H9 (cell line): ENCODE measurements at regions not wholly inside any gene's neighbourhood (a gene's known extent, or its start where the extent isn't known, plus 50 kb on each side); places are given as distances from the start of the nearest gene placed in this dataset.

Source experiments
- DNase-seq: peaks from one replicate; pipeline ENCODE4 v3.0.0-alpha.2; 2017
- H2AFZ ChIP-seq: one replicate; pipeline ENCODE4 v1.6.1; 2013; ENCODE audit warnings: mild to moderate bottlenecking, low read length, control low read depth, moderate library complexity
- H2AK5ac ChIP-seq: 2 replicates; pipeline ENCODE4 v1.6.1; 2013; ENCODE audit warnings: low read length, control low read depth, mixed read lengths; ENCODE audit not compliant: insufficient read length
- H2BK120ac ChIP-seq: one replicate; pipeline ENCODE4 v1.6.1; 2013; ENCODE audit warnings: low read depth, mild to moderate bottlenecking, low read length, control low read depth, inconsistent platforms; ENCODE audit not compliant: poor library complexity, severe bottlenecking
- H2BK12ac ChIP-seq: 2 replicates; pipeline ENCODE4 v1.6.1; 2013; ENCODE audit warnings: low read length, control low read depth, mixed read lengths, low read depth; ENCODE audit not compliant: insufficient read length
- H2BK15ac ChIP-seq: 2 replicates; pipeline ENCODE4 v1.6.1; 2013; ENCODE audit warnings: low read depth, low read length, control low read depth
- H2BK20ac ChIP-seq: one replicate; pipeline ENCODE4 v1.6.1; 2013; ENCODE audit warnings: low read depth, mild to moderate bottlenecking, low read length, control low read depth, inconsistent platforms; ENCODE audit not compliant: poor library complexity, severe bottlenecking
- H2BK5ac ChIP-seq: 2 replicates; pipeline ENCODE4 v1.6.1; 2013; ENCODE audit warnings: low read length, control low read depth, mixed read lengths; ENCODE audit not compliant: insufficient read length
- H3K14ac ChIP-seq: 2 replicates; pipeline ENCODE4 v1.6.1; 2013; ENCODE audit warnings: low read length, control low read depth; ENCODE audit not compliant: insufficient read depth
- H3K18ac ChIP-seq: 2 replicates; pipeline ENCODE4 v1.6.1; 2013; ENCODE audit warnings: low read depth, mild to moderate bottlenecking, mixed read lengths, low read length, control low read depth; ENCODE audit not compliant: insufficient read length
- H3K23ac ChIP-seq: 2 replicates; pipeline ENCODE4 v1.6.1; 2013; ENCODE audit warnings: low read length, control low read depth, mixed read lengths, low read depth; ENCODE audit not compliant: insufficient read length
- H3K23me2 ChIP-seq: 2 replicates; pipeline ENCODE4 v1.6.1; 2013; ENCODE audit warnings: low read depth, mild to moderate bottlenecking, mixed read lengths, low read length, control low read depth; ENCODE audit not compliant: insufficient read length, poor library complexity, severe bottlenecking
- H3K27ac ChIP-seq: 2 replicates; pipeline ENCODE4 v1.5.1; 2013; ENCODE audit warnings: low read length, control low read depth, mixed read lengths, low read depth; ENCODE audit not compliant: insufficient read length
- H3K27me3 ChIP-seq: 2 replicates; pipeline ENCODE4 v1.6.1; 2013; ENCODE audit warnings: low read length, control low read depth, inconsistent platforms; ENCODE audit not compliant: insufficient read depth
- H3K4ac ChIP-seq: 2 replicates; pipeline ENCODE4 v1.6.1; 2013; ENCODE audit warnings: low read depth, mild to moderate bottlenecking, control low read depth, inconsistent platforms, low read length, moderate library complexity
- H3K4me1 ChIP-seq: 2 replicates; pipeline ENCODE4 v1.6.1; 2013; ENCODE audit warnings: low read length, control low read depth, inconsistent platforms; ENCODE audit not compliant: insufficient read depth
- H3K4me2 ChIP-seq: 2 replicates; pipeline ENCODE4 v1.6.1; 2013; ENCODE audit warnings: low read length, control low read depth, mixed read lengths; ENCODE audit not compliant: insufficient read length, insufficient read depth
- H3K56ac ChIP-seq: 2 replicates; pipeline ENCODE4 v1.6.1; 2013; ENCODE audit warnings: low read depth, mild to moderate bottlenecking, mixed read lengths, low read length, control low read depth; ENCODE audit not compliant: insufficient read length
- H3K79me1 ChIP-seq: 2 replicates; pipeline ENCODE4 v1.6.1; 2013; ENCODE audit warnings: low read depth, mild to moderate bottlenecking, moderate library complexity, low read length, control low read depth, inconsistent platforms; ENCODE audit not compliant: insufficient read depth, poor library complexity, severe bottlenecking
- H3K79me2 ChIP-seq: 2 replicates; pipeline ENCODE4 v1.6.1; 2013; ENCODE audit warnings: low read length, control low read depth, inconsistent platforms; ENCODE audit not compliant: insufficient read depth
- H3K9ac ChIP-seq: 2 replicates; pipeline ENCODE4 v1.6.1; 2013; ENCODE audit warnings: low read length, control low read depth, mixed read lengths; ENCODE audit not compliant: insufficient read length; ENCODE audit errors: extremely low read depth
- H3K9me3 ChIP-seq: one replicate; pipeline ENCODE4 v1.6.1; 2013; ENCODE audit warnings: low read depth, low read length, inconsistent platforms; ENCODE audit not compliant: control insufficient read depth
- H3T11ph ChIP-seq: one replicate; pipeline ENCODE4 v1.6.1; 2013; ENCODE audit warnings: mild to moderate bottlenecking, low read length, control low read depth, inconsistent platforms
- H4K20me1 ChIP-seq: one replicate; pipeline ENCODE4 v1.6.1; 2013; ENCODE audit not compliant: control insufficient read depth, insufficient read length, insufficient read depth
- H4K5ac ChIP-seq: 2 replicates; pipeline ENCODE4 v1.6.1; 2013; ENCODE audit warnings: low read depth, mild to moderate bottlenecking, mixed read lengths, low read length, control low read depth; ENCODE audit not compliant: insufficient read length
- H4K8ac ChIP-seq: replicated peaks from 2 replicates; pipeline ENCODE4 v1.6.1; 2013; ENCODE audit warnings: low read length, control low read depth, mixed read lengths, low read depth; ENCODE audit not compliant: insufficient read length
- H4K91ac ChIP-seq: 2 replicates; pipeline ENCODE4 v1.6.1; 2013; ENCODE audit warnings: low read depth, mild to moderate bottlenecking, moderate library complexity, mixed read lengths, low read length, control low read depth; ENCODE audit not compliant: insufficient read length
- H3K27ac Mint-ChIP-seq, 3 experiments: 2 replicates in 2 of 3; 3 replicates in 1 of 3; pipeline ENCODE4 v1.8.0; 2020 to 2021; ENCODE audit warnings: mixed read lengths in 3 of 3, mild to moderate bottlenecking in 1 of 3, moderate library complexity in 1 of 3
- H3K27me3 Mint-ChIP-seq: 2 replicates; pipeline ENCODE4 v1.8.0; 2021; ENCODE audit warnings: low read depth, mild to moderate bottlenecking, moderate library complexity, mixed read lengths
- H3K36me3 Mint-ChIP-seq, 3 experiments: 2 replicates in 2 of 3; 3 replicates in 1 of 3; pipeline ENCODE4 v1.8.0; 2020 to 2021; ENCODE audit warnings: low read depth in 3 of 3, mixed read lengths in 3 of 3; ENCODE audit not compliant: insufficient read depth in 1 of 3
- H3K4me1 Mint-ChIP-seq, 2 experiments: 2 replicates each; pipeline ENCODE4 v1.8.0; 2020; ENCODE audit warnings: mixed read lengths in 2 of 2
- H3K4me3 Mint-ChIP-seq, 2 experiments: 2 replicates in 1 of 2; 3 replicates in 1 of 2; pipeline ENCODE4 v1.8.0; 2020 to 2021; ENCODE audit warnings: mild to moderate bottlenecking in 2 of 2, mixed read lengths in 2 of 2, moderate library complexity in 1 of 2
- H3K9me3 Mint-ChIP-seq, 2 experiments: 2 replicates in 1 of 2; 3 replicates in 1 of 2; pipeline ENCODE4 v1.8.0; 2020; ENCODE audit warnings: mild to moderate bottlenecking in 2 of 2, mixed read lengths in 2 of 2, moderate library complexity in 1 of 2
- WGBS: extraction: QIAGEN DNeasy Blood & Tissue Kit; methylation state at CpG from one replicate; pipeline ENCODE4 v1.1.7; 2013; ENCODE audit warnings: missing lambda C conversion rate, low lambda C conversion rate, mixed read lengths; ENCODE audit not compliant: insufficient read length; ENCODE audit errors: extremely low coverage; 5-methylcytosine and 5-hydroxymethylcytosine counted together
- TF ChIP-seq, protein P1 (sequence below): fragments of 200-600 bp; sonication (generic); conservative IDR thresholded peaks from 3 replicates; pipeline ENCODE4 v1.8.0; 2021; ENCODE audit warnings: antibody characterized with exemption, mild to moderate bottlenecking

- Mint-ChIP-seq H3K27me3 (no peaks in the 10 kb centered on the region), H3K4me3 (no peak overlapping the region), H3K9me3 (peaks cover 0 to 2% of the 10 kb centered on the region in 2 experiments; a peak in 1 of 5 replicates), H3K36me3 (0 out of 7 replicates have a peak, but pooled peaks cover 0 to 2% (median 0%) of the 10 kb centered on the region in 3 experiments), H3K27ac (peak overlapping the region in 2 of 3 experiments; percentile 90 to 94; a peak in 5 of 7 replicates), H3K4me1 (peaks cover 37 to 38% of the 10 kb centered on the region in 2 experiments)
- Histone ChIP-seq H2AFZ (no peak overlapping the region), H3K9ac (no peak overlapping the region), H3K27me3 (no peaks in the 10 kb centered on the region), H4K20me1 (no peaks in the 10 kb centered on the region), H2BK15ac (no peak overlapping the region), H3K27ac (peak overlapping the region; percentile 55), H3K4me2 (no peak overlapping the region), H3K9me3 (no peaks in the 10 kb centered on the region), H4K5ac (no peak overlapping the region), H2AK5ac (no peak overlapping the region), H3K79me1 (no peaks in the 10 kb centered on the region), H2BK12ac (no peak overlapping the region), H3T11ph (no peak overlapping the region), H3K23ac (no peak overlapping the region), H3K56ac (no peak overlapping the region), H2BK20ac (no peak overlapping the region), H3K14ac (no peak overlapping the region), H3K79me2 (0 out of 2 replicates have a peak, but pooled peaks cover 1% of the 10 kb centered on the region), H3K23me2 (no peaks in the 10 kb centered on the region), H3K4ac (no peak overlapping the region), H4K91ac (no peak overlapping the region), H3K4me1 (peaks cover 9% of the 10 kb centered on the region; the same call in 1 of the 2 replicates), H3K18ac (no peak overlapping the region), H4K8ac (no peak overlapping the region), H2BK120ac (no peak overlapping the region), H2BK5ac (no peak overlapping the region)
- TF ChIP-seq, protein P1, sequence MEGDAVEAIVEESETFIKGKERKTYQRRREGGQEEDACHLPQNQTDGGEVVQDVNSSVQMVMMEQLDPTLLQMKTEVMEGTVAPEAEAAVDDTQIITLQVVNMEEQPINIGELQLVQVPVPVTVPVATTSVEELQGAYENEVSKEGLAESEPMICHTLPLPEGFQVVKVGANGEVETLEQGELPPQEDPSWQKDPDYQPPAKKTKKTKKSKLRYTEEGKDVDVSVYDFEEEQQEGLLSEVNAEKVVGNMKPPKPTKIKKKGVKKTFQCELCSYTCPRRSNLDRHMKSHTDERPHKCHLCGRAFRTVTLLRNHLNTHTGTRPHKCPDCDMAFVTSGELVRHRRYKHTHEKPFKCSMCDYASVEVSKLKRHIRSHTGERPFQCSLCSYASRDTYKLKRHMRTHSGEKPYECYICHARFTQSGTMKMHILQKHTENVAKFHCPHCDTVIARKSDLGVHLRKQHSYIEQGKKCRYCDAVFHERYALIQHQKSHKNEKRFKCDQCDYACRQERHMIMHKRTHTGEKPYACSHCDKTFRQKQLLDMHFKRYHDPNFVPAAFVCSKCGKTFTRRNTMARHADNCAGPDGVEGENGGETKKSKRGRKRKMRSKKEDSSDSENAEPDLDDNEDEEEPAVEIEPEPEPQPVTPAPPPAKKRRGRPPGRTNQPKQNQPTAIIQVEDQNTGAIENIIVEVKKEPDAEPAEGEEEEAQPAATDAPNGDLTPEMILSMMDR: no peak
- no peak for DNase-seq
- no CpG with 5 or more reads among the region's 1 CpG for WGBS
Observed at GRCh38 chr6:141830530-141830929, 302.2 kb upstream of the GJE1 start.
